Prostate gland (tissue), 2 donors: ENCODE measurements at regions not wholly inside any gene's neighbourhood (a gene's known extent, or its start where the extent isn't known, plus 50 kb on each side); places are given as distances from the start of the nearest gene placed in this dataset.

Source experiments
- POLR2A ChIP-seq: fragments of 450-650 bp; IDR thresholded peaks from one replicate; pipeline ENCODE4 v1.6.1; 2016; ENCODE audit warnings: antibody characterized with exemption, mild to moderate bottlenecking
- POLR2AphosphoS5 ChIP-seq: sonication (generic); formaldehyde crosslinking; IDR thresholded peaks from one replicate; pipeline ENCODE4 v1.6.1; 2017; ENCODE audit warnings: antibody characterized with exemption
- TF ChIP-seq, protein P1 (sequence below), 4 experiments: fragments of 200-600 bp in 2 of 4; fragments of 450-650 bp in 2 of 4; sonication (generic) in 2 of 4; IDR thresholded peaks; 1 replicate in 3 of 4; 2 replicates in 1 of 4; pipeline ENCODE4 v1.5.1; 2016 to 2019; ENCODE audit warnings: antibody characterized with exemption in 4 of 4, mild to moderate bottlenecking in 2 of 4, moderate library complexity in 2 of 4

DNA sequence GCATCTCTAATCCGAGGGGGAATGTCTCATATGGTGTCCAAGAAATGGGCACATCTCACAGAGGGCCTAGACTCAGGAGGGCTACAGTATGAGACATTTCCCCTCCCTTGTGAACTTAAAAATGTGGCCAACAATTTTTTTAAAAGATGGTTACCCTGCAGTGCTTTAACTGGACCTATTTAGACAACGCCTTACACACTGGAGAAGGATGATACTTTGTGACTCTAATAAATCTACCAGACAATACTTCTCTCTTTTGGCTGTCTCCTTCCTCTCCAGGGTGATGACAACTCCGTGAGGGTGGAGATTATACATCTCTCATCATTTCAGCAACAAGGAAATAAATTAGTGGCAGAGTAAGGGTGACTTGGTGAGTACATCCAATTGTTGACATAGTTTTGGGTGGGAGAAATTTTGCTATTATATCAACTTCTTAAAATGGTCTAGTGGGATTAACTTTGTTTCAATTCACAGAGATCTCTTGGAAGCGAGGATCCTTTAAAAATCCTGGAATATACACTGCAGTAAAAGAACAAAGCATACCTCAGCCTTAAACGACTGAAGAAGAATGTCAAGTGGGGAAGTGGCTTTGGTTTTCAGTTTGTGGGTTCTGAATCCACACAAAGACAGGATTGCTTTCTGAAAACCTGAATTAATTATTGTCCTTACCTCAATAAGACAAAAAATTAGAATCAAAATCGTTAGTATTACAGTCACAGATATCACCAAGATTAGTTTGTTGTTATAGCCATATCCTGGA lies 89.8 kb downstream of the KPNA2 start:
- TF ChIP-seq, protein P1, sequence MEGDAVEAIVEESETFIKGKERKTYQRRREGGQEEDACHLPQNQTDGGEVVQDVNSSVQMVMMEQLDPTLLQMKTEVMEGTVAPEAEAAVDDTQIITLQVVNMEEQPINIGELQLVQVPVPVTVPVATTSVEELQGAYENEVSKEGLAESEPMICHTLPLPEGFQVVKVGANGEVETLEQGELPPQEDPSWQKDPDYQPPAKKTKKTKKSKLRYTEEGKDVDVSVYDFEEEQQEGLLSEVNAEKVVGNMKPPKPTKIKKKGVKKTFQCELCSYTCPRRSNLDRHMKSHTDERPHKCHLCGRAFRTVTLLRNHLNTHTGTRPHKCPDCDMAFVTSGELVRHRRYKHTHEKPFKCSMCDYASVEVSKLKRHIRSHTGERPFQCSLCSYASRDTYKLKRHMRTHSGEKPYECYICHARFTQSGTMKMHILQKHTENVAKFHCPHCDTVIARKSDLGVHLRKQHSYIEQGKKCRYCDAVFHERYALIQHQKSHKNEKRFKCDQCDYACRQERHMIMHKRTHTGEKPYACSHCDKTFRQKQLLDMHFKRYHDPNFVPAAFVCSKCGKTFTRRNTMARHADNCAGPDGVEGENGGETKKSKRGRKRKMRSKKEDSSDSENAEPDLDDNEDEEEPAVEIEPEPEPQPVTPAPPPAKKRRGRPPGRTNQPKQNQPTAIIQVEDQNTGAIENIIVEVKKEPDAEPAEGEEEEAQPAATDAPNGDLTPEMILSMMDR (IDR thresholded peaks at IDR 0.05) = no peak
- TF ChIP-seq POLR2A (no peak), POLR2AphosphoS5 (no peak)
